ENCODE measurements at regions not wholly inside any gene's neighbourhood (a gene's known extent, or its start where the extent isn't known, plus 50 kb on each side); places are given as distances from the start of the nearest gene placed in this dataset.
A peak's percentile ranks its signal among the peaks of the same experiment; 100 is the strongest.

DNA sequence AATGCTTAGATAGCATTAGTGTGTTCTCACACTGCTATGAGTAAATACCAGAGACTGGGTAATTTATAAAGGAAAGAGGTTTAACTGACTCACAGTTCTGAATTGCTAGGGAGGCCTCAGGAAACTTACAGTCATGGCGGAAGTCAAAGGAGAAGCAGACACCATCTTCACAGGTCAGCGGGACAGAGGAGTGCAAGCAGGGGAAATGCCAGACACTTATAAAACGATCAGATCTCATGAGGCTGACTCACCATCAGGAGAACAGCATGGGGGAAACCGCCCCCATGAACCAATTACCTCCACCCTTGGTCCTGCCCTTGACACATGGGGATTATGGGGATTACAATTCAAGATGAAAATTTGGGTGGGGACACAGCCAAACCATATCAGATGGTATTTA is 381.5 kb upstream of the DPPA4 start:
- Histone ChIP-seq H3K36me3 (no peaks in the 10 kb centered on the region), H3K9me3 (no peaks in the 10 kb centered on the region), H3K27ac (no peak overlapping the region), H3K4me1 (no peaks in the 10 kb centered on the region), H3K4me3 (no peak overlapping the region), H3K27me3 (no peaks in the 10 kb centered on the region)
- intact Hi-C loops (cut with DNase I): no loop called here
- TF ChIP-seq CTCF (IDR thresholded peaks at IDR 0.05): no peak
- DNase-seq (no peak), ATAC-seq (no peak)

- Histone ChIP-seq H3K27me3 (no peaks in the 10 kb centered on the region), H3K27ac (no peak overlapping the region), H3K36me3 (no peaks in the 10 kb centered on the region), H3K4me1 (no peaks in the 10 kb centered on the region), H3K9me3 (no peaks in the 10 kb centered on the region), H3K4me3 (no peak overlapping the region)
- ATAC-seq (no peak), DNase-seq (no peak)
- intact Hi-C loops (cut with DNase I): no loop called here
- TF ChIP-seq CTCF (IDR thresholded peaks at IDR 0.05): no peak
Observed at GRCh38 chr3:109728861-109729494, 391.6 kb upstream of the DPPA4 start.

GRCh38 chr3:109731639-109732473 is 394.5 kb upstream of the DPPA4 start:
- Histone ChIP-seq H3K27ac (no peak overlapping the region), H3K36me3 (no peaks in the 10 kb centered on the region), H3K27me3 (no peaks in the 10 kb centered on the region), H3K9me3 (no peaks in the 10 kb centered on the region), H3K4me3 (no peak overlapping the region), H3K4me1 (no peaks in the 10 kb centered on the region)
- intact Hi-C loops (cut with DNase I): no loop called here
- DNase-seq (no peak), ATAC-seq (peak; percentile 86)
- peak; percentile 88 for TF ChIP-seq CTCF (IDR thresholded peaks at IDR 0.05)

GRCh38 chr3:109743981-109744380 is 406.6 kb upstream of the DPPA4 start:
- Histone ChIP-seq H3K9me3 (no peaks in the 10 kb centered on the region), H3K36me3 (no peaks in the 10 kb centered on the region), H3K27me3 (no peaks in the 10 kb centered on the region), H3K4me3 (no peak overlapping the region), H3K4me1 (no peaks in the 10 kb centered on the region), H3K27ac (no peak overlapping the region)
- no peak for TF ChIP-seq CTCF (IDR thresholded peaks at IDR 0.05)
- intact Hi-C loops (cut with DNase I): no loop called here
- no peak for DNase-seq
- ATAC-seq: no peak

- DNase-seq: no peak
- no peak overlapping the region for H3K4me3 ChIP-seq
- intact Hi-C loops (cut with DNase I): no loop called here
- no peaks in the 10 kb centered on the region for H3K4me1 ChIP-seq
- no peaks in the 10 kb centered on the region for H3K36me3 ChIP-seq
- H3K27ac ChIP-seq: no peak overlapping the region
- no peaks in the 10 kb centered on the region for H3K27me3 ChIP-seq
- ATAC-seq: no peak
- no peaks in the 10 kb centered on the region for H3K9me3 ChIP-seq
- TF ChIP-seq CTCF (IDR thresholded peaks at IDR 0.05): no peak
Observed at GRCh38 chr3:109772520-109772919, 435.2 kb upstream of the DPPA4 start.

Data from upper lobe of right lung (tissue), 1 donor.